Thyroid gland (tissue), 4 donors: ENCODE measurements at regions not wholly inside any gene's neighbourhood (a gene's known extent, or its start where the extent isn't known, plus 50 kb on each side); places are given as distances from the start of the nearest gene placed in this dataset.

Experiments
- POLR2A ChIP-seq, 2 donors: fragments of 450-650 bp; IDR thresholded peaks; one replicate each; pipeline ENCODE4 v1.6.1; 2017; ENCODE audit warnings: antibody characterized with exemption in 2 of 2, mild to moderate bottlenecking in 2 of 2, moderate library complexity in 1 of 2
- TF ChIP-seq, protein P1 (sequence below), 6 experiments: fragments of 200-600 bp in 3 of 6; fragments of 450-650 bp in 3 of 6; sonication (generic) in 3 of 6; IDR thresholded peaks; one replicate each; pipeline ENCODE4 v1.5.1; 2016 to 2019; ENCODE audit warnings: antibody characterized with exemption in 6 of 6, mild to moderate bottlenecking in 2 of 6, inconsistent platforms in 1 of 6, moderate library complexity in 1 of 6

DNA sequence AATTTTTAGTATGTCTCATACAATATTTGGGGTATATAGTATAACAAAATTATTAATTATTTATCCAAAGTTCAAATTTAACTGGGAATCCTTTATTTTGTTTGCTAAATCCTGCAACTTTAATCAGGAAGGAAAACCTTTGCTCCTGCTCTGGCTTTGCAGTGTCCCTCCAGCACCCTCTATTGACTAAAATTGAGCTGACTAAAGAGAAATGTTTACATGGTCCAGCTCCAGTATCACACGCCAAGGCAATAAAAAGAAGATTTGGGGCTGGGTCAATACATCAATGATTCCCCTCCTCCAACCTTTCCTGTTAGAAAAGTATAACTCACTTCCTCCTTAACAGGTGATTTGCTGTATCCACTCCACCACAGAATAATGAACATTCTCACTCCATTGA lies 153.0 kb upstream of the LRRC4C start:
- TF ChIP-seq, protein P1, sequence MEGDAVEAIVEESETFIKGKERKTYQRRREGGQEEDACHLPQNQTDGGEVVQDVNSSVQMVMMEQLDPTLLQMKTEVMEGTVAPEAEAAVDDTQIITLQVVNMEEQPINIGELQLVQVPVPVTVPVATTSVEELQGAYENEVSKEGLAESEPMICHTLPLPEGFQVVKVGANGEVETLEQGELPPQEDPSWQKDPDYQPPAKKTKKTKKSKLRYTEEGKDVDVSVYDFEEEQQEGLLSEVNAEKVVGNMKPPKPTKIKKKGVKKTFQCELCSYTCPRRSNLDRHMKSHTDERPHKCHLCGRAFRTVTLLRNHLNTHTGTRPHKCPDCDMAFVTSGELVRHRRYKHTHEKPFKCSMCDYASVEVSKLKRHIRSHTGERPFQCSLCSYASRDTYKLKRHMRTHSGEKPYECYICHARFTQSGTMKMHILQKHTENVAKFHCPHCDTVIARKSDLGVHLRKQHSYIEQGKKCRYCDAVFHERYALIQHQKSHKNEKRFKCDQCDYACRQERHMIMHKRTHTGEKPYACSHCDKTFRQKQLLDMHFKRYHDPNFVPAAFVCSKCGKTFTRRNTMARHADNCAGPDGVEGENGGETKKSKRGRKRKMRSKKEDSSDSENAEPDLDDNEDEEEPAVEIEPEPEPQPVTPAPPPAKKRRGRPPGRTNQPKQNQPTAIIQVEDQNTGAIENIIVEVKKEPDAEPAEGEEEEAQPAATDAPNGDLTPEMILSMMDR (IDR thresholded peaks at IDR 0.05) = peak in 3 of 6 experiments; percentile 30 to 43 (median 35)
- no peak for TF ChIP-seq POLR2A (IDR thresholded peaks at IDR 0.05)
